ENCODE measurements at regions not wholly inside any gene's neighbourhood (a gene's known extent, or its start where the extent isn't known, plus 50 kb on each side); places are given as distances from the start of the nearest gene placed in this dataset.

DNA sequence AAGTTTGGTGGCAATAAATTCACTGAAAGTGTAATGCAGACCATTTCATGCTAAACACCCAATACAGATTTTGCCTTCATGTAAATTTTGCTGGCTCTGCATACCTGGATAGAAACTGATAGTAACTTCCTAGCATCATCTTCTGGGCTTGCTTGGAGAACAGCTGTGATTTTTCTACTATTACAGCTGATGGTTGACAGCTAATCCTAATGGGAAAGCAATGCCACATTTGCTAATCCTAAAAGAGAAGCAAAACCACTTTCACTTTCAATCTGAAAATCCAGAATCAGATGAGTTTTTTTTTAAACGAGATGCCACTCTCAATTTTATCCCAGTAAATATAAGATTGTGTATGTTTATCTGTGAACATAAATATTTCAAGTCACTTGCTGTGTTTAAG lies 1035.9 kb downstream of the TRHDE start:
- Histone ChIP-seq H3K27ac (ENCODE audit: low read depth) (no peak overlapping the region), H3K4me1 (ENCODE audit: insufficient read depth) (no peaks in the 10 kb centered on the region), H3K36me3 (ENCODE audit: insufficient read depth) (no peaks in the 10 kb centered on the region), H3K4me3 (ENCODE audit: low read depth, low read length) (no peak overlapping the region)
- no peak for DNase-seq (ENCODE audit: extremely low spot score)
- 31% methylated on average over 1 of the region's 1 CpG for WGBS

DNA sequence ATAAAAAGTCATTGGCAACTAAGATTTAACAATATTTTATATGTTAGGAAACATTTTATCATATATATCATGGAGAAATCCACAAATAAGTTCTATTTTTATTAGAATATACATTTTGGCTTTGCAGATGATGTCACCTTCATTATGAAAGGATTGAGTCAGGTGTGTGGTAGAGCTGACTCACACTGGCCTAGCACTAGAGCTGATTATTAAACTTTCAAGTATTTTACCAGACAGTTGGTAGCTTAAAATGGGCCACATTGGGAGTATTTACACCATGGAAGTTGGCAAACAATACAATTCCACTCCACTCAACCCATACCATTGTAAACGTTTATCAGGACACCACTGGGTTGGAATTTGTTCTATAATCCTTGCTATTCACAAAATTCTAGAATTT lies 1036.6 kb downstream of the TRHDE start:
- Histone ChIP-seq H3K36me3 (ENCODE audit: insufficient read depth) (no peaks in the 10 kb centered on the region), H3K4me1 (ENCODE audit: insufficient read depth) (no peaks in the 10 kb centered on the region), H3K27ac (ENCODE audit: low read depth) (no peak overlapping the region), H3K4me3 (ENCODE audit: low read depth, low read length) (no peak overlapping the region)
- 48% methylated on average over 1 of the region's 1 CpG for WGBS
- no peak for DNase-seq (ENCODE audit: extremely low spot score)

DNA sequence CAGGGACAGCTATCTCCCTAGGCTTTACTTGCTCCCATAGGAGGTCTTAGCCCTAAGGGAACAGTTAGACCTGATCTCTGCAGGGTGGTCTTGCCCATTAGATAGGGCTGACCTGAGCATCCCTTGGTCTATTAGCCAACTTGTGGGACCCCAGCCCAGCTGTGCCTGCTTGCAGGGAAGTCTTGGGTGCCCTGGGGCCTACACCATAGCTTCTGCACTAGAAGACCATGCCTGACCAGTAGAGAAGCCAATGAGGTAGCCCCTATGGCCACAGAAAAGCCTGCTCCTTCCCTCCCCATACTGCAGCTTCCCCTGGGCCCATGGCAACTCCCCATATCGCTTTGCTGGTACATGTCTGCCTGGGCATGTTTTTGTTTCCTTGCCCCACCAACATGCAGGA lies 1049.1 kb downstream of the TRHDE start:
- no peak for DNase-seq (ENCODE audit: extremely low spot score)
- no peaks in the 10 kb centered on the region for H3K36me3 ChIP-seq (ENCODE audit: insufficient read depth)
- no peak overlapping the region for H3K4me3 ChIP-seq (ENCODE audit: low read depth, low read length)
- 93% methylated on average over 1 of the region's 1 CpG for WGBS
- H3K27ac ChIP-seq (ENCODE audit: low read depth) = no peak overlapping the region
- no peaks in the 10 kb centered on the region for H3K4me1 ChIP-seq (ENCODE audit: insufficient read depth)

DNA sequence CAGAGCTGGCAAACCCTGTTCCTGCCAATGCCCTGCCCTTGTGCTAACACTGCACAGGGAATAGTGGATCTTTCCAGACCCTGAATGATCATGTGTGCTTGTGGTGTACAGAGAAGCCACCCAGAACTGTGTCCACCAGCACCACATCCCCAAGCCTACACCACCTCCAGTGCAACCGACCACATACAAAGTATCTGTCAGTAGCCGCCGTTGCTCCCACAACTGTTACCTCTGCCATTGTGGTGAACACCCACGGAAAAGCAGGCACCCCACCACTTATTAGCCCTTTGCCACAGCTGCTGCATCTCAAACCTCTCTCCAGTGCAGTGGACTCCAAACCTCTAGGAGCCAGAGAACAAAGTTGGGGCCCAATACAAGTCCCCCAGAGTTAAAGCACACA lies 1049.6 kb downstream of the TRHDE start:
- 90% methylated on average over 4 of the region's 4 CpGs for WGBS
- no peak for DNase-seq (ENCODE audit: extremely low spot score)

DNA sequence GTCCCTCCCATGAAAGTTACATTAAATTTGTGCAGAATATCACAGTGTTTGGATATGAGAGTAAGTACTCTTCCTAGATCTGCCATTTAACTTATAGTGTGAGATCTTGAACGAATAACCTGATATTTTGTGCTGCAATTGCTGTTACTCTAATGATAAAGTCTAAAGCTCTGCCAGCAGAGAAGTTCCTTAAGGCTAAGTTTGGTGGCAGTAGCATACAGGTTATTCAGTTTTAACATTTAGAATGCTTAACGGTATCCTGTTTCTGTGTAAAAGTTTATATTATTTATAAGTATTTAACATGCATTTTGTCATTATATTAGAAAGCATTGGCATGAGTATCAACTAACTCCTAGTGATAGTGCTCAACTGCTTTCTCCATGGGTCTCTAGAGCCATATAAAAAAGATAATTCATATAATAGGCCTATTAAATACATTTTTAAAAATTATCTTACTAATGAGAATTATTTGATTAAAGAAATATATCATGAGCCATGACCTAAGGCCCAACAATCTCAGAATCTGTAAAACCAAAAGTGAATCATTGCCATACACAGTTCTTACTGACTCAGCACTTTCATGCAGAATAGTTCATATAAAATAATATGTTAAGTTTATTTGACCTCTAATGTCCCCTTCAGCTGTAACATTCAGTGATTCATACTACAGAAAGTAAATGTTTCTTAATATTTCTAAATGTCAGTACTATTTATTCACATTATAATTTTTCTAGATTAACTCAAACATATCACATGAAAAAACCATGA lies 1058.6 kb downstream of the TRHDE start:
- no peaks in the 10 kb centered on the region for H3K4me1 ChIP-seq (ENCODE audit: insufficient read depth)
- no peak for DNase-seq (ENCODE audit: extremely low spot score)
- H3K36me3 ChIP-seq (ENCODE audit: insufficient read depth) = no peaks in the 10 kb centered on the region
- H3K27ac ChIP-seq (ENCODE audit: low read depth) = no peak overlapping the region
- H3K4me3 ChIP-seq (ENCODE audit: low read depth, low read length) = no peak overlapping the region
- WGBS = 67% methylated on average over 2 of the region's 2 CpGs

More for the DNA sequence above, 1049.6 kb downstream of the TRHDE start:
- Histone ChIP-seq H3K27ac (ENCODE audit: low read depth) (no peak overlapping the region), H3K4me1 (ENCODE audit: insufficient read depth) (no peaks in the 10 kb centered on the region), H3K36me3 (ENCODE audit: insufficient read depth) (no peaks in the 10 kb centered on the region), H3K4me3 (ENCODE audit: low read depth, low read length) (no peak overlapping the region)

DNA sequence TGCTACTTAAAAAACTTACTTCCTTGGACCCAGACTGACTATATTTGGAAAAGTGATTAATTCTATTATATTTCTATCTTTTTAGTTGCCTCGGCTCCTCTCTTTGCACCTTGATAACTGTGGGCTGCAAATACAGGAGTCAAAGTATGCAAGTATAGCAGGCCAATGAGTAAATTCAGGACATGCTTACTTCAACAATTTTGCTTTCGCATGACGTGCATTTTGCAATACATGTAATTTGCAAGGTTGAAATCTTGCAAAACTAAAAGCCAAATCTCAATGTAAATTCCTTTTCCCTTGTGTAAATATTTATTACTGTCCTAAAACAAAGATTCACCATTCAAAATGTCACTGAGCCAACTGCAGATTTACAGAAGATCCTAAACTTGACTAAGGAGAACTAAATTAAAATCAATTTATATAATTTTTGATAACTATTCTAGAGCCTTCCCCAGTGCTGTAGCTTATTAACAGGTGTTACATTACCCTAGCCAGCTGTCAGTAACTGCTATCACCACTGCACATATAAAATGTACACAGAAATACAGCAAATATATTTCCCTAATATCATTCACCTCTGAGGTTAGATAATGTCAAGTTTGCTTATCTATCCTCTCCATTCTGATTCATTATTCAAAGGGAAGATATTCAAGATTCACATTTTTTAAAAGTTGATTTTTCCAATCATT lies 1069.5 kb downstream of the TRHDE start:
- 39% methylated on average over 3 of the region's 3 CpGs for WGBS
- no peak for DNase-seq (ENCODE audit: extremely low spot score)
- no peaks in the 10 kb centered on the region for H3K36me3 ChIP-seq (ENCODE audit: insufficient read depth)

DNA sequence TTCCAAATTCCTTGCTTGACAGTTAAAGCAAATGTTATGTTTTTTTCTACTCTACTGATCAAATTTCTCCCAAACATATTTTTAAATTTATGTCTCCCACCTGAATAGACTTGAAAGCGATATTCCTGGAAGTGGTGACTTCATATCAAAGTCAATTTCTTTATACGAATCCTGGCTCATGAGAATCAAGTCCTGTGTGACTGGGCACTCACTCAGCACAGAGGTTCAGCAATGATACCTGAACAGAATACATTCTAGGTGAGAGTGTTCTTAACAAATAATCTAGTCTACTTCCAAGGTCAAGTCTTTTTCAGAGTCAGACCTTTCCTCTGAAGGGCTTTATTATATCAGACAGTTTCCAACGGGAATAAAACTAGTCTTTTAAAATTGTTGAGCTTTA lies 1070.6 kb downstream of the TRHDE start:
- no peaks in the 10 kb centered on the region for H3K4me1 ChIP-seq (ENCODE audit: insufficient read depth)
- H3K27ac ChIP-seq (ENCODE audit: low read depth) = no peak overlapping the region
- WGBS = 74% methylated on average over 3 of the region's 3 CpGs
- DNase-seq (ENCODE audit: extremely low spot score) = no peak
- no peaks in the 10 kb centered on the region for H3K36me3 ChIP-seq (ENCODE audit: insufficient read depth)
- no peak overlapping the region for H3K4me3 ChIP-seq (ENCODE audit: low read depth, low read length)

More for the DNA sequence above, 1069.5 kb downstream of the TRHDE start:
- Histone ChIP-seq H3K4me1 (ENCODE audit: insufficient read depth) (no peaks in the 10 kb centered on the region), H3K4me3 (ENCODE audit: low read depth, low read length) (no peak overlapping the region), H3K27ac (ENCODE audit: low read depth) (no peak overlapping the region)

DNA sequence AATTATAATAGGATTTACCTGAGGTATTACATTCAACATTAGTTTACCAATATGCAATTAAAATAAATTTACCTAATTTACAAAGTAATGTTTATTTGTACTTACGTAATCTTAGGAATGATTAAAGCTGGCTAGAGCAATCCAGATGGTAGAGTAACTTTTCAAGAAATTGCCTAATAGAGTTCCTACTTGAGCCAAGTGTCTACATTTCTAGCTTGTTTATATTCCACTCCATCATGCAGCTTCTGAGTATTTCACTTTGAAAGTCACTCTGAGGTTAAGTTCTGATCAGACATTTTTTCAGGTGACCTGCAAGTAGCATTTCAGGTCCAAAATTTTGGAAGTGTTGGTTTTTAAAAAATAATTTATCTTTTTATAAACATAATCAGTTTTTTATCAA lies 1080.7 kb downstream of the TRHDE start:
- Histone ChIP-seq H3K4me3 (ENCODE audit: low read depth, low read length) (no peak overlapping the region), H3K4me1 (ENCODE audit: insufficient read depth) (no peaks in the 10 kb centered on the region), H3K36me3 (ENCODE audit: insufficient read depth) (no peaks in the 10 kb centered on the region), H3K27ac (ENCODE audit: low read depth) (no peak overlapping the region)
- no peak for DNase-seq (ENCODE audit: extremely low spot score)
- WGBS = 67% methylated on average over 1 of the region's 1 CpG

DNA sequence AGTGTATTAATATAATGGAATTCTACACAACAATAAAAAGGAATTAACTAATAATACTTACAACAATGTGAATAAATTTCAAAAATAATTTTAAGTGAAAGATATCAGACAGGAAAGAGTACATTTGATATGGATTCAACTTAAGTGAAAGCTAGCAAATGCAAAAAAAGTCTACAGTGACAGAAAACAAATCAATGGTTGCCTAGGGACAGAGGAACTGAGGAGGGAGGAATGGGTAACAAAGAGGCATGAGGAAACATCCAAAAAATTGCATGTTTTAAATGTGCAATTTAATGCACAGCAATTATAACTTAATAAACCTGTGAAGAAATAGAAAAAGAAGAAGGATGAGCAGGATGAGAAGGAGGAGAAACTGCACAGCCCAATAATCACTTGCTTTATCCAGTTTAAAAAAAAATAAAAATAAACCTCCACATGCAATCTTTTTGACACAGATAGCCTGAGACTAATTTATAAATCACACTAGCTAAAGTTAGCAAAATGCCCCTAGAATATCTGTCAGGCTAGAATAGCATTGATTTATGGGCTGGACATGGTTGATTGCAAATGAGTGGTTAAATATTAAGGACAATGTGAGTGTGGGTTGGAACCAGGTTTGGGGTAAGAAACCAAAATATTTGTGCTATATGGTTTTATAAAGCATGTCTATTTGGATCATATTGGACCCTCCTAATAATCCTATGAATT lies 1089.1 kb downstream of the TRHDE start:
- Histone ChIP-seq H3K27ac (ENCODE audit: low read depth) (no peak overlapping the region), H3K36me3 (ENCODE audit: insufficient read depth) (no peaks in the 10 kb centered on the region)

DNA sequence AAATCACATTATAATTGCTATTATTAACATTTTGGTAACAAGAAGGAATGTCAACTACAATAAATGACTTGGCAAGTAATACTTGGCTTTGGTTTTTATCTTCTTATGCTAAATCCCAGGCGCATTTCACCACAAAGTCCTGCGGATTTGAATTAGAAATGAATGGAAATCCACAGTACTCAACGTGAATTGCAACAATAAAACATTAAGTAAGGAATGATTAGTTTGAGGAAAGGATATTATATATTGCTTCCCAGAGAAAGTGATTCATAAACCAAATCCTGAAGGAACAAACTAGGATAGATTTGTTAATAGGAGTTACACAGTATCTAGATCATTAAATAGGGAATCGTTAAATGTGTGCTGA lies 1089.7 kb downstream of the TRHDE start:
- DNase-seq (ENCODE audit: extremely low spot score) = no peak
- 41% methylated on average over 4 of the region's 4 CpGs for WGBS
- Histone ChIP-seq H3K4me3 (ENCODE audit: low read depth, low read length) (no peak overlapping the region), H3K27ac (ENCODE audit: low read depth) (no peak overlapping the region), H3K36me3 (ENCODE audit: insufficient read depth) (no peaks in the 10 kb centered on the region), H3K4me1 (ENCODE audit: insufficient read depth) (no peaks in the 10 kb centered on the region)

More for the DNA sequence above, 1089.1 kb downstream of the TRHDE start:
- H3K4me1 ChIP-seq (ENCODE audit: insufficient read depth) = no peaks in the 10 kb centered on the region
- no peak overlapping the region for H3K4me3 ChIP-seq (ENCODE audit: low read depth, low read length)
- no peak for DNase-seq (ENCODE audit: extremely low spot score)

DNA sequence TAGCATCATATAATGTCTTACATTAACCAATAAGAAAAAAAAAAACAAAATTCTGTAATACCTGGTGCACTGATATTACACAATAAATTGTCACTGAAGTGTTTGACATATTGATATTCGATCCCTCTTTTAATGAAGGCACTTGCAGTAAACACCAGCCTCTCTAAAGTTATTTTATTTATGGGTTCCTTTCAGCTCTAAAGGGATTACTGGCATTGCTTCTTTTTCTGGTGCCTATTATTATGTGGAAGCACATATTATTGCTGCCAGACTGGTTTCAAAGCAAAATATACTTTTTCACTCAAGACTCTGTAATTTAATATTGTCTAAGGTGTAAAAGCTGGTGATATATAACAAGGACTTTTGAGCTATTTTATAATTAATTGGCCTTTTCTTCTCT lies 1090.5 kb downstream of the TRHDE start:
- 64% methylated on average over 1 of the region's 1 CpG for WGBS
- no peak for DNase-seq (ENCODE audit: extremely low spot score)
- H3K36me3 ChIP-seq (ENCODE audit: insufficient read depth) = no peaks in the 10 kb centered on the region
- H3K4me3 ChIP-seq (ENCODE audit: low read depth, low read length) = no peak overlapping the region
- H3K4me1 ChIP-seq (ENCODE audit: insufficient read depth) = no peaks in the 10 kb centered on the region
- H3K27ac ChIP-seq (ENCODE audit: low read depth) = no peak overlapping the region

DNA sequence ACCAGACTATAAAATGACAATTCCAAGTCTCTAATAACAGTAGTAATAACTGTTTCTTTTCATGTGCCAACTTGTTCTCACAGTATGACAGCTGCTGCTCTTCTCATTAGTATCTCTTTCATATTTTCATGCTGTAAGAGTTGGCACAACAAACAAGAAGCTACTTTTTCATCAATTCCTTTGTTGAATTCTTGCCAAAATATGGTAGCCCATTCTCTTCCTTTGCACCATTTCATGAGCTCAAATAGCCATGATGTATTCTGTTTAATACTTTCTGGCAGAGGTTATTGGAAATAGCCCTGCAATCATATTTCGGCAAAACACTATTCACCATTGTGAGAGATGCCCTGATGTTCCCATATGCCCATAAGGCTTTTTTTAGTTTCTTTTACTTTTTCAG lies 1100.7 kb downstream of the TRHDE start:
- H3K36me3 ChIP-seq (ENCODE audit: insufficient read depth) = no peaks in the 10 kb centered on the region
- H3K4me3 ChIP-seq (ENCODE audit: low read depth, low read length) = no peak overlapping the region
- DNase-seq (ENCODE audit: extremely low spot score) = no peak
- WGBS = 96% methylated on average over 1 of the region's 1 CpG
- no peak overlapping the region for H3K27ac ChIP-seq (ENCODE audit: low read depth)
- H3K4me1 ChIP-seq (ENCODE audit: insufficient read depth) = no peaks in the 10 kb centered on the region

DNA sequence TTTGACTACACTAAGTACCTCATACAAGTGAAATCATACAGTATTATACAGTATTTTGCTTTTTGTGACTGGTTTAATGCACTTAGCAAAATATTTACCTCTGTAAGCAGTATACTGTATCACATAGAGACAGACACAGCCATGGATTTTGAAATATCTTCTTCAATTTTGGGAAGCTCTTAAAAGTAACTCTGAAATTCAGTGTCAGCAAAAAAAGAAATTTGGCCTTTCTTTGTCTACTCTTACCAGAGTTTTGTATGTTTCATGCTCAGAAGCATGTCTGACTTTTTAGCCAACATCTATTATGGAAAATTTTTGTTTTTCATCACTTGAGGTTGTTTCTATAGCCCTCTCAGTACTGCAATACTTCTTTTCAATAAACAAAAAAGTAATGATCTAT lies 1102.2 kb downstream of the TRHDE start:
- DNase-seq (ENCODE audit: extremely low spot score) = no peak

DNA sequence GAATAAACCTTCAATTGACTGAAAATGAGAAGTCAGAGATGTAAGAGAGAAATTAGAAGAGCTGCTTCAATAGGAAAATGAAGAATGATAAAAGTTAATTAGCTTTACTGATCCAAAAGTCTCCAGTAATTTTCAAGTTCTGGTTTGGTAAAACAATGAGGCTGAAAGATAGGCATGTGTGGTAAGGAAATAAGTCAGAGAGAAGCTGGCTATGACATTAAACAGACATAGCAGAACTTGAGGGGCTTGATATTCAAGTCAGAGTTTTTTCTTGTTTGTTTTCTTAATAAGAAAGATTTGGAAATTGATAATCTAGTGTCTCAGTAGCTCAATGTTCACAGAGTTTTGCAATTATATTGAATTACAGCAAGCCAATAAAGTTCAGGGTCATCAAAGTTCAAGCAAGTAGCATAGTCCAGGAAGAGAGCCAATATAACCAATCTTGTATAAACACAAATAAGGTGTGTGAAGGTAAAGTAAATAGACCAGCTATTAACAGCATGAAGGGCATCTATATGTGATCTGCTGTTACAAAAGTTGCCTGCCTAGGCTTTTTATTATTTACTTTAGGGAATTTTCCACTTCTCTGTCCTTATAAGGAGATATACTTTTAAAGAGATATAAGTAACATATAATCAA lies 1111.5 kb downstream of the TRHDE start:
- Histone ChIP-seq H3K27ac (ENCODE audit: low read depth) (no peak overlapping the region), H3K36me3 (ENCODE audit: insufficient read depth) (no peaks in the 10 kb centered on the region), H3K4me3 (ENCODE audit: low read depth, low read length) (no peak overlapping the region), H3K4me1 (ENCODE audit: insufficient read depth) (no peaks in the 10 kb centered on the region)
- DNase-seq (ENCODE audit: extremely low spot score) = peak; percentile 33

More for the DNA sequence above, 1102.2 kb downstream of the TRHDE start:
- Histone ChIP-seq H3K4me3 (ENCODE audit: low read depth, low read length) (no peak overlapping the region), H3K27ac (ENCODE audit: low read depth) (no peak overlapping the region), H3K36me3 (ENCODE audit: insufficient read depth) (no peaks in the 10 kb centered on the region), H3K4me1 (ENCODE audit: insufficient read depth) (no peaks in the 10 kb centered on the region)

All from urinary bladder (tissue), 3 donors.